Liver (tissue), 3 donors: ENCODE measurements at regions not wholly inside any gene's neighbourhood (a gene's known extent, or its start where the extent isn't known, plus 50 kb on each side); places are given as distances from the start of the nearest gene placed in this dataset.

Experiments used
- ATF3 ChIP-seq: IDR thresholded peaks from 2 replicates; pipeline ENCODE4 v1.6.1; 2016; ENCODE audit warnings: antibody characterized with exemption
- CTCF ChIP-seq: fragments of 150-350 bp; IDR thresholded peaks from 2 replicates; pipeline ENCODE4 v1.5.1; 2017; ENCODE audit warnings: improper control_type of control experiment, low read depth, low read length; ENCODE audit not compliant: missing input control
- EGR1 ChIP-seq, 2 donors: IDR thresholded peaks; 2 replicates each; pipeline ENCODE4 v1.6.1; 2016 to 2018; ENCODE audit warnings: antibody characterized with exemption in 2 of 2, low read depth in 2 of 2
- FOXA1 ChIP-seq: IDR thresholded peaks from 2 replicates; pipeline ENCODE4 v1.6.1; 2016; ENCODE audit warnings: antibody characterized with exemption
- HNF4A ChIP-seq, 2 donors: conservative IDR thresholded peaks; 2 replicates each; pipeline ENCODE4 v1.6.1; 2016; ENCODE audit warnings: antibody characterized with exemption in 2 of 2, mild to moderate bottlenecking in 2 of 2
- HNF4G ChIP-seq: IDR thresholded peaks from 2 replicates; pipeline ENCODE4 v1.6.1; 2016; ENCODE audit warnings: antibody characterized with exemption
- JUND ChIP-seq, 2 donors: IDR thresholded peaks; 2 replicates each; pipeline ENCODE4 v1.6.1; 2016; ENCODE audit warnings: antibody characterized with exemption in 2 of 2
- MAX ChIP-seq: IDR thresholded peaks from 2 replicates; pipeline ENCODE4 v1.6.1; 2016; ENCODE audit warnings: antibody characterized with exemption
- NR2F2 ChIP-seq: IDR thresholded peaks from 2 replicates; pipeline ENCODE4 v1.6.1; 2016; ENCODE audit warnings: antibody characterized with exemption
- RAD21 ChIP-seq, 2 donors: IDR thresholded peaks; 2 replicates each; pipeline ENCODE4 v1.6.1; 2016; ENCODE audit warnings: antibody characterized with exemption in 2 of 2, mild to moderate bottlenecking in 2 of 2
- REST ChIP-seq: IDR thresholded peaks from 2 replicates; pipeline ENCODE4 v1.6.1; 2016; ENCODE audit warnings: antibody characterized with exemption, mild to moderate bottlenecking
- RXRA ChIP-seq, 2 donors: IDR thresholded peaks; 2 replicates each; pipeline ENCODE4 v1.6.1; 2017 to 2018; ENCODE audit warnings: antibody characterized with exemption in 2 of 2, mild to moderate bottlenecking in 1 of 2
- YY1 ChIP-seq: IDR thresholded peaks from 2 replicates; pipeline ENCODE4 v1.6.1; 2016; ENCODE audit warnings: antibody characterized with exemption, mild to moderate bottlenecking
- ZBTB33 ChIP-seq: IDR thresholded peaks from 2 replicates; pipeline ENCODE4 v1.6.1; 2016; ENCODE audit warnings: antibody characterized with exemption
- donor health status: healthy.
- donor health status: healthy.

GRCh38 chr3:6172871-6173642 is 687.9 kb upstream of the GRM7 start:
- TF ChIP-seq CTCF (no peak), RXRA (IDR thresholded peaks at IDR 0.05) (no peak), JUND (IDR thresholded peaks at IDR 0.05) (no peak), FOXA1 (no peak), ZBTB33 (no peak), HNF4G (no peak), EGR1 (IDR thresholded peaks at IDR 0.05; ENCODE audit: low read depth in 2 of 2) (no peak), MAX (no peak), NR2F2 (no peak), ATF3 (no peak), HNF4A (conservative IDR thresholded peaks at IDR 0.05) (no peak), YY1 (no peak), RAD21 (IDR thresholded peaks at IDR 0.05) (no peak), REST (no peak)
